HG02981 (cell line): ENCODE measurements at regions not wholly inside any gene's neighbourhood (a gene's known extent, or its start where the extent isn't known, plus 50 kb on each side); places are given as distances from the start of the nearest gene placed in this dataset.

ENCODE experiments used
- ATAC-seq: cut with Tn5 transposase; IDR thresholded peaks from one replicate; pipeline ENCODE4 v1.9.1; 2021; ENCODE audit warnings: mild to moderate bottlenecking, moderate library complexity; ENCODE audit not compliant: unreplicated experiment

GRCh38 chr2:189267925-189268579 lies 88.5 kb upstream of the COL5A2 start:
- ATAC-seq, result no peak

- no peak for ATAC-seq
Observed at GRCh38 chr2:189268763-189269162, 89.2 kb upstream of the COL5A2 start.

GRCh38 chr2:189273734-189274133 lies 94.2 kb upstream of the COL5A2 start:
- ATAC-seq, result no peak

GRCh38 chr2:189274361-189274760 lies 94.8 kb upstream of the COL5A2 start:
- no peak for ATAC-seq

DNA sequence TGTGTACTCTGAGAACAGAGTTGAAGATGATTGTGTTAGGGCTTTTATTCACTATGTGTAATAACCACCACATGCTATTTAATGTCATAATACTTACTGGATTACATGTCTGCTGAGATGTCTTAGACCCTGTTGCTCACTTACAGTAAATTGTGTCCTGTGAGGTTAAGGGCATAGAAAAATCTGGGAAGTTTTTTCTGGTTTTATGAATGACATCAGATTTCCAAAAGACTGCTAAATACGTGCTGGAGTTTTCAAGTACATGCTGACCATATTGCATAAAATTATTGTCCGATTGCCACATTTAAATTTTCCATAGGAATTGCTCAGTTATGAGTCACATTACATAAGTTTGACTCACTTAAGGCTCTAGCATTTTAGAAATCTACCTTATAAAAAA lies 96.7 kb upstream of the COL5A2 start:
- ATAC-seq, result no peak

DNA sequence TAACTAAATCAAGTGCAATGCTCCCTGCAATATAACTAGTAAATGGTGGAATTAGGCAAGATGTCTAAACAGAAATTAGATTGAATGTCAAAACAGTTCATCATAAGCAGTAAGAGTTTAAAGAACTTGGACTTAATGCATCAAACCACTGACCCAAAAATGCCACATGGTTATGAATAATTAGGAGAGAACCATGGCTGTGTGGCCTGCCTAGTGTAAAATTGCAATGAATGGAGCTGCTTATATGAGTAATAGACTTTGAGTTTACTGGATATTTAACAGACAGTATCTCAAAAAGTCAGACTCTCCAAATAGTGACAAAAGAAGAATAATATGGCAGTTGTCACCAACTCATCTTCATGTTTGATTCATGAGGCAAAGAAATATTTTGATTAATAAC lies 101.6 kb upstream of the COL5A2 start:
- no peak for ATAC-seq

- ATAC-seq, result no peak
Observed at GRCh38 chr2:189285349-189285748, 105.8 kb upstream of the COL5A2 start.

DNA sequence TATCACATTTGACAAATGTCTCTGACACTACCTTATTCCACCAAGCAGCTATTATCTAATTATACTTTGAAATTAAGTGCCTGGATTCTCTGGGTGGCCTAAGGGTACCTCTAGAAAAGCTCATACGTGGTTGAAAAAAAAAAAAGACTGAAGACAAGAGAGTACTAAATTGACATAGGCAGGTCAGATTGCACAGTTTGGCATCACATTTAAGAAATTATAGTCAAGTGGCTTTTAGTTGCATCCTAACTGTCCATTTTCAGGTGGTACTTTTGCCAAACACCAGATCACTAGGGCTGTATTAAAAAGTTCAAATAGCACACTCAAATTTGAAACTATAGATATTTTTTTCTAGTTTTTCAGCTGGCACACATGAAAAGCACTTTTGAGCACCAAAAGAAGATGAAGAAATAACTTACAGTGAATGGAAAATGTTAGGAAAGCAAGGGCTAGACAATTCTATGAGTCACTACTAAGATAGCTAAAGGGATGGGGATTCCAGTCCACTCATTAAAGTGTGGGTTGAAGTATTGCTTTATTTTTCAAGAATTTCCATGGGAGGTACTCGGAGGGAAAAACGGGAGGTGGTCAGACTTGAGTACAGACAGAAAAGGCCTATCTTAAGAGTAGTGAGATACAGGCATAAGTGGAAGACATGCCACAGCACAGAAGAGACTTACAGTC lies 106.5 kb upstream of the COL5A2 start:
- no peak for ATAC-seq

DNA sequence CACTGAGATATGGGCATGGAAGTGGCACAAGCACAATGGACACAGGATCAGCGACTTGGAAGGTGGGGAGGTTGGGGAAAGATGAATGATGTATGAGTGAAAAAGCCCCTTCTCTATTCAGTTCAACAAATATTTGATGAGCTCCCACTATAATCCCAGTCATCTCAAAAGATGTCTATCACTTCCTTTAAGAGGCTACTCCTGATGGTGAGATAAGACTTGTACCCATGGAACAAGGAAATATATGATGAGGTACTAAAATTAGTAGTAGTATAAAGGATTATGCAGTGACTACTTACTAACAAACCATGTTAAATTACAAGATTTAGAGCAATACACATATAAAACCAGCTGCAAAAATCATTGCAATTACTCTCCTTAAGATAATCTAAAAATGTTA lies 107.8 kb upstream of the COL5A2 start:
- no peak for ATAC-seq

DNA sequence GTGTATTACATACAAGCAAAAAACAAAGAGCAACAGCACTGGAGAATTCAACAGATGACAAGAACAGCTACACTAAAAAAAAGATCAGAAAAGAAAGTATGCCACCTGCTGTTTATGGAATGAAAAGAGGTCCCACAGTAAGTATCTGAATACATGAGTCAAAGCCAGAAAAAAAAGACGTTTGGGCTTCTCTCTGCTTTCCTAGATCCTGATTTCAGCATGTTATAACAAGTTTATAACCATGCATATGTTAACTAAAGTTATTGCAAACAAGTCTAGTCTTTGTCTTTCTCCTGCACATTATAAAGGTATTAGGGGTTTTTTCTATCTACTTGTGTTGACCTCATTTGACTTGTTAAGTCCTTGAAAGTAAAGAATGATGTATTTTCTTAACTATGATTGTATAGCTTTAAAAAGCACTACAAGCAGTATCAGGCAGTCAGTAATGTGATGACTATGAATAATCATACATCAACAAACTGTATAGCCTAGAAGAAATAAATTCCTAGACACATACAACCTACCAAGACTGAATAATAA lies 108.5 kb upstream of the COL5A2 start:
- ATAC-seq, result peak; percentile 77

- no peak for ATAC-seq
Observed at GRCh38 chr2:189291460-189291859, 111.9 kb upstream of the COL5A2 start.

DNA sequence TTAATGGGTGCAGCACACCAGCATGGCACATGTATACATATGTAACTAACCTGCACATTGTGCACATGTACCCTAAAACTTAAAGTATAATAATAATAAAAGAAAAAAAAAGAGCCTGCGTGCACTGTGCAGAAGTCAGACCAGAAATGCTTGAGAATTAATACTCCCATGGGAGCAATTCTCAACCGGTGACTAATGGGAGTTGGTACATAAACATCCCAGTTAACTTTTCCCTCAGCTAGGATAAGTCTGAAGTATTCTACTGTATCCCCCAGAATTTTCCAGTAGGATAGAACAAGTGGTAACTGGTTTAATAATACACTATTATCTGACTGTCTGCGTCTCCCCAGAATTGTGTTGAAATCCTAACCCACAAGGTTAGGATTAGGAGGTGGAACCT lies 113.6 kb upstream of the COL5A2 start:
- ATAC-seq, result no peak

GRCh38 chr2:189297446-189297845 lies 117.9 kb upstream of the COL5A2 start:
- ATAC-seq, result no peak

DNA sequence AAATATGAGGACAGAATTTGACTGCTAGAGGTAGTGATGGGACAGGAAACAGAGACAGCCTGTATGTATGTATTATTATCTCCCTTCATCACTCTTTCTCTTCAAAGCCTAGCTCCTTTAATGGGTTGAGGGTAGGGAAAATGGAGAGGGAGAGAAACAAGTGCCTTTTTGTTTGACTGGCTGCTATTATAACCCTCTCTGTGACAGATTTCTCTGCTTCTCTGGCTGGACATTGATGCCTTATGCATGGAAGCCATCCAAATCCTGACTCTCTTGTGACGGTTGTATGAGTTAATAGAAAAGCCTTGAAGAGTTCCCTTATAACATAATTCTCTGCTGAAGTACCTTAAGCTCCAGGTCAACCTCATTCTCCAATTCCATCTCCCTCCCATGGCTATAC lies 118.5 kb upstream of the COL5A2 start:
- no peak for ATAC-seq

- no peak for ATAC-seq
Observed at GRCh38 chr2:189298481-189298880, 118.9 kb upstream of the COL5A2 start.

- no peak for ATAC-seq
Observed at GRCh38 chr2:189299974-189300373, 120.4 kb upstream of the COL5A2 start.

GRCh38 chr2:189300916-189301315 lies 121.4 kb upstream of the COL5A2 start:
- ATAC-seq, result no peak

DNA sequence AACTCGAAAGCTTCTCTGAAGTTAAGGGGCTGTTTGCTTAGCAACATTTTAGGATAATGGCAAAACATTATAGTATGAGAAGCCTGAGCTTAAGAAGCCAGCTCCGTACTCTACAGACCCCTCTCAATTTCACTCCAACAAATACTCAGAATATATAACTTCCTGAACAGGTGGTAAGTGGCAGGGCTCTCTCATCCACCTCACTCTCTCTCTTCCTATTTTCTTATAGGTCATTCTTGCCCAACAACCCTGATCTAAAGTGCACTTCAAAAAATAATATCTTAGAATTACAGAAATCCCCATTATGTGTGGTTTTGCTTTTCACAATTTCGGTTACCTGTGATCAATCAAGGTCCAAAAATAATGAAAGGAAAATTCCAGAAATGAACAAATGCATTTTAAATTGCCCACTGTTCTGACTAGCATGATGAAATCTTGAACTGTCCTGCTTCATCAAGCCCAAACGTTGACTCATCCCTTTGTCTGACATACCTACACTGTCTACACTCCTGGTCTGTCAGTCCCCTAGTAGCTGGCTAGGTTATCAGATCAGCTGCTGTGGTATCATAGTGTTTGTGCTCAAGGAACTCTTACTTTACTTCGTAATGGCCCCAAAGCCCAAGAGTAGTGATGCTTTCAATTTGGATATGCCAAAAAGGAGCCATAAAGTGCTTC lies 122.8 kb upstream of the COL5A2 start:
- no peak for ATAC-seq

GRCh38 chr2:189304360-189304759 lies 124.8 kb upstream of the COL5A2 start:
- ATAC-seq, result no peak

DNA sequence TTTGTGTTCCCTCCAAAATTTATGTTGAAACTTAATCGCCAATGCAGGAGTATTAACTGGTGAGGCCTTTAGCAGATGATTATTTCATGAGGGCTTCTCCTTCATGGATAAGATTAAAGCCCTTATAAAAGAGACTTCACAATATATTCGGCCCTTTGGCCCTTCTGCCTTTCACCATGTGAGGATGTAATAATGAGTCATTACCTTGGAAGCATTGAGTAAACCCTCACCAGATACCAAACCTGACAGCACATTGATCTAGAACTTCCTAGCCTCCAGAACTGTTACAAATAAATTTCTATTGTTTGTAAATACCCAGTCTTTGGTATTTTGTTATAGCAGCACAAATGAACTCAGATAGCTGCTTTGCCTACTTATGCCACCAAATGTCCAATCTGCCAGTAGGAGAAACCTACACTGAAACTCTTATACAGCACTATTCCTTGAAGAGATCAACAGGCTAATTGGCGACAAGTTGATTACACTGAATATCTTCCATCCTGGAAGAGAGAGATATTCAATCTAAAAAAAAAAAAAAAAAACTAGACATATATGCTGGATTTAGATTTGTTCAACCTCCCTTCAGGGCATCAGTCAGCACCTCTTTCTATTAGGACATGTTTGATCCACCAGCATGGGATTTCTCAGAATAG lies 125.9 kb upstream of the COL5A2 start:
- ATAC-seq, result no peak

DNA sequence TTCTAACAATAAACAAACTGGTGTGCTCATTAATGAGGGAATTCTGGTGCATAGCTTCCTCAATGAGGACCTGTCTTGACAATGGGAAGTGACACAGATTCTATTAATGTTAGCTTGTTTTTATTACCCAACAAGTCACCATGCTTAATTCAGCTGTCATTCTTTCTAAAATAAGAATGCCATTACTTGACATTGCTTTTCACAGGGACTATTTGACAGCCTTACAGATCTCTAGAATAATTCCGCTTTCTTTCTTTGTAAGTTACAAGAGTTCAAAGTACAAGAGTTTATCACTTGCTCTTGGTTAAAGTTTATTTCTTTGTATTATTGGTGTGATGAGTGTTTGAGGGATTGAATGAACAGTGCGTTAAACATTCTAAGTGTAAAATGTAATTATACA lies 127.0 kb upstream of the COL5A2 start:
- ATAC-seq, result no peak
